GM12892 (cell line): ENCODE measurements at regions not wholly inside any gene's neighbourhood (a gene's known extent, or its start where the extent isn't known, plus 50 kb on each side); places are given as distances from the start of the nearest gene placed in this dataset.

Experiments used
- POLR2A ChIP-seq: IDR thresholded peaks from 2 replicates; pipeline ENCODE4 v1.6.1; 2011; ENCODE audit warnings: low read depth, low read length, control low read depth
- TAF1 ChIP-seq: IDR thresholded peaks from 2 replicates; pipeline ENCODE4 v1.6.1; 2011; ENCODE audit warnings: low read depth, mild to moderate bottlenecking, control low read depth, low read length, borderline replicate concordance

- TF ChIP-seq POLR2A (no peak), TAF1 (no peak)
These were observed 112.1 kb upstream of the MGAT5 start for GRCh38 chr2:134141598-134142340.
